GM12878 (cell line): ENCODE measurements at regions not wholly inside any gene's neighbourhood (a gene's known extent, or its start where the extent isn't known, plus 50 kb on each side); places are given as distances from the start of the nearest gene placed in this dataset.

ENCODE experiments used
- ATAC-seq: fragments of 200-7000 bp; cut with Tn5 transposase; 3 replicates; pipeline ENCODE4 v1.9.1; 2020; ENCODE audit warnings: mild to moderate bottlenecking, moderate library complexity
- BruUV-seq: library from RNA; stranded (reverse); fragments of 400-500 nt; replicated peaks from 2 replicates; lab custom pipeline; 2021; lab: Mats Ljungman, UMichigan
- CTCF ChIA-PET: fragments of 300-600 bp; sonication (Branson Sonifier 250); formaldehyde crosslinking; extraction: SDS; loops from one replicate; lab custom pipeline; 2021; ENCODE audit warnings: inconsistent platforms; lab: Yijun Ruan, JAX
- POLR2A ChIA-PET: fragments of 350-600 bp; formaldehyde crosslinking; extraction: SDS; loops from one replicate; lab custom pipeline; 2021; ENCODE audit warnings: inconsistent platforms; lab: Charles Lee
- RAD21 ChIA-PET: fragments of 300-600 bp; sonication (Branson Sonifier 250); formaldehyde crosslinking; loops from one replicate; lab custom pipeline; 2023; ENCODE audit warnings: antibody characterized with exemption; ENCODE audit not compliant: unreplicated experiment; lab: Charles Lee
- SMC1A ChIA-PET: fragments of 300-600 bp; sonication (Branson Sonifier 250); formaldehyde crosslinking; loops from one replicate; lab custom pipeline; 2023; ENCODE audit not compliant: unreplicated experiment, uncharacterized antibody; lab: Charles Lee
- DNase-seq: peaks from one replicate; pipeline ENCODE4 v3.0.0-alpha.2; 2011; ENCODE audit warnings: low read depth, low spot score
- FAIRE-seq: peaks from 3 replicates; lab custom pipeline; 2011; peaks lifted over from hg19 to GRCh38; lab: Jason Lieb, UNC
- H2AFZ ChIP-seq: 2 replicates; pipeline ENCODE4 v1.6.0; 2011; ENCODE audit warnings: low read depth, low read length, control low read depth; ENCODE audit not compliant: control insufficient read depth
- H3K27ac ChIP-seq: 2 replicates; pipeline ENCODE4 v1.5.1; 2011; ENCODE audit warnings: control low read depth; ENCODE audit not compliant: control insufficient read depth, insufficient read depth
- H3K27me3 ChIP-seq, 2 experiments: replicated peaks in 1 of 2; 2 replicates each; pipeline versions ENCODE4 v1.6.0 to v1.6.1; 2011; ENCODE audit warnings: low read length in 1 of 2; ENCODE audit not compliant: control insufficient read depth in 2 of 2, insufficient read depth in 2 of 2
- H3K36me3 ChIP-seq, 2 experiments: 2 replicates each; pipeline ENCODE4 v1.5.1; 2011; ENCODE audit warnings: low read length in 1 of 2; ENCODE audit not compliant: control insufficient read depth in 2 of 2, insufficient read depth in 2 of 2
- H3K4me1 ChIP-seq: 2 replicates; pipeline ENCODE4 v1.6.1; 2011; ENCODE audit warnings: mild to moderate bottlenecking, low read length, moderate library complexity, mixed read lengths; ENCODE audit not compliant: control insufficient read depth, insufficient read depth
- H3K4me2 ChIP-seq: 2 replicates; pipeline ENCODE4 v1.6.0; 2011; ENCODE audit warnings: control low read depth; ENCODE audit not compliant: control insufficient read depth, insufficient read depth
- H3K4me3 ChIP-seq: fragments of 200-600 bp; sonication (generic); 2 replicates; pipeline ENCODE4 v1.5.1; 2016
- H3K79me2 ChIP-seq: 2 replicates; pipeline ENCODE4 v1.6.0; 2011; ENCODE audit warnings: low read length; ENCODE audit not compliant: control insufficient read depth, insufficient read depth
- H3K9ac ChIP-seq: 2 replicates; pipeline ENCODE4 v1.8.0; 2011; ENCODE audit warnings: low read length, control low read depth, mixed read lengths; ENCODE audit not compliant: control insufficient read depth, insufficient read depth
- H3K9me3 ChIP-seq: replicated peaks from 3 replicates; pipeline ENCODE4 v1.5.1; 2011; ENCODE audit warnings: mild to moderate bottlenecking, low read length; ENCODE audit not compliant: control insufficient read depth, insufficient read depth
- H4K20me1 ChIP-seq: 2 replicates; pipeline ENCODE4 v1.6.0; 2011; ENCODE audit not compliant: control insufficient read depth, insufficient read depth
- ASH2L ChIP-seq: fragments of 300-600, 200-600 bp; sonication (generic); IDR thresholded peaks from 2 replicates; pipeline ENCODE4 v1.6.1; 2017; ENCODE audit warnings: low read depth, mild to moderate bottlenecking, borderline replicate concordance
- BACH1 ChIP-seq: fragments of 450-650 bp; IDR thresholded peaks from 2 replicates; pipeline ENCODE4 v1.6.1; 2017; ENCODE audit warnings: mild to moderate bottlenecking, borderline replicate concordance
- BMI1 ChIP-seq: fragments of 450-650 bp; IDR thresholded peaks from 2 replicates; pipeline ENCODE4 v1.6.1; 2016; ENCODE audit warnings: mild to moderate bottlenecking, moderate library complexity, borderline replicate concordance
- CBFB ChIP-seq: IDR thresholded peaks from 2 replicates; pipeline ENCODE4 v1.6.1; 2016; ENCODE audit warnings: antibody characterized with exemption, low read depth
- CBX3 ChIP-seq: fragments of 200-600 bp; sonication (generic); IDR thresholded peaks from 2 replicates; pipeline ENCODE4 v1.6.1; 2016; ENCODE audit warnings: low read depth, borderline replicate concordance
- CHD1 ChIP-seq: IDR thresholded peaks from 2 replicates; pipeline ENCODE4 v1.6.1; 2012; ENCODE audit warnings: low read depth, low read length, improper control_type of control experiment
- EP300 ChIP-seq, 2 experiments: fragments of 150-350 bp in 1 of 2; IDR thresholded peaks; 2 replicates each; pipeline ENCODE4 v1.6.1; 2011 to 2012; ENCODE audit warnings: low read depth in 2 of 2, low read length in 2 of 2, borderline replicate concordance in 1 of 2, improper control_type of control experiment in 1 of 2, inconsistent platforms in 1 of 2; ENCODE audit not compliant: control insufficient read depth in 1 of 2
- EZH2 ChIP-seq: IDR thresholded peaks from 2 replicates; pipeline ENCODE4 v1.6.1; 2012; ENCODE audit warnings: low read depth, mild to moderate bottlenecking, control low read depth, inconsistent platforms, low read length, borderline replicate concordance; ENCODE audit not compliant: control insufficient read depth
- KLF5 ChIP-seq: fragments of 450-650 bp; IDR thresholded peaks from 2 replicates; pipeline ENCODE4 v1.6.1; 2014; ENCODE audit warnings: mild to moderate bottlenecking; ENCODE audit not compliant: partially characterized antibody
- NBN ChIP-seq: fragments of 450-650 bp; IDR thresholded peaks from 2 replicates; pipeline ENCODE4 v1.6.1; 2016
- PAX5 ChIP-seq: IDR thresholded peaks from 2 replicates; pipeline ENCODE4 v1.6.1; 2011; ENCODE audit warnings: low read depth, low read length, borderline replicate concordance
- PML ChIP-seq: IDR thresholded peaks from 2 replicates; pipeline ENCODE4 v1.6.1; 2012; ENCODE audit warnings: low read length, inconsistent platforms
- RFX5 ChIP-seq: IDR thresholded peaks from 2 replicates; pipeline ENCODE4 v1.6.1; 2011; ENCODE audit warnings: low read depth, low read length, improper control_type of control experiment
- SMAD1 ChIP-seq: fragments of 450-650 bp; IDR thresholded peaks from 2 replicates; pipeline ENCODE4 v1.6.1; 2018; ENCODE audit warnings: mild to moderate bottlenecking, low read depth; ENCODE audit not compliant: partially characterized antibody
- TARDBP ChIP-seq: IDR thresholded peaks from 2 replicates; pipeline ENCODE4 v1.6.1; 2016; ENCODE audit warnings: borderline replicate concordance
- TCF3 ChIP-seq: IDR thresholded peaks from 2 replicates; pipeline ENCODE4 v1.6.1; 2012; ENCODE audit warnings: low read depth, mild to moderate bottlenecking, low read length, borderline replicate concordance; ENCODE audit not compliant: insufficient read depth
- YBX1 ChIP-seq: fragments of 450-650 bp; IDR thresholded peaks from 2 replicates; pipeline ENCODE4 v1.6.1; 2016; ENCODE audit warnings: antibody characterized with exemption
- ZNF274 ChIP-seq: IDR thresholded peaks from one replicate; pipeline ENCODE4 v1.8.0; 2011; ENCODE audit not compliant: insufficient read length, insufficient read depth
- WGBS: methylation state at CpG from one replicate; pipeline ENCODE4 v1.1.6; 2016; ENCODE audit warnings: low lambda C conversion rate; ENCODE audit not compliant: insufficient replicate concordance, insufficient coverage; ENCODE audit errors: missing lambda C conversion rate; 5-methylcytosine and 5-hydroxymethylcytosine counted together
- in situ Hi-C: fragments of 300-500 bp; cut with MboI; formaldehyde crosslinking; loops from 9 replicates; pipeline ENCODE4 v1.14.3; 2018; ENCODE audit warnings: mixed read lengths
- intact Hi-C: fragments of 100-400 bp; cut with micrococcal nuclease; formaldehyde crosslinking; loops from one replicate; pipeline ENCODE4 v1.14.2; 2022; ENCODE audit not compliant: unreplicated experiment
- TF ChIP-seq, protein P1 (sequence below), 3 experiments: IDR thresholded peaks in 2 of 3; conservative IDR thresholded peaks in 1 of 3; 2 replicates each; pipeline ENCODE4 v1.5.1; 2011; ENCODE audit warnings: low read depth in 3 of 3, low read length in 3 of 3, mild to moderate bottlenecking in 3 of 3, control low read depth in 2 of 3, moderate library complexity in 2 of 3, inconsistent platforms in 1 of 3, mixed read lengths in 1 of 3; ENCODE audit not compliant: control insufficient read depth in 2 of 3, insufficient read depth in 1 of 3; ENCODE audit errors: extremely low read depth in 1 of 3

- DNase-seq (no peak), ATAC-seq (no peak), FAIRE-seq (no peak)
- ChIA-PET CTCF (no interaction called here), SMC1A (no interaction called here), POLR2A (no interaction called here), RAD21 (no interaction called here)
- Histone ChIP-seq H3K79me2 (no peaks in the 10 kb centered on the region), H3K27me3 (no peaks in the 10 kb centered on the region; a peak in 1 of 4 replicates), H3K36me3 (no peaks in the 10 kb centered on the region), H4K20me1 (no peaks in the 10 kb centered on the region), H3K4me3 (no peak overlapping the region), H3K9me3 (no peaks in the 10 kb centered on the region), H2AFZ (no peak overlapping the region), H3K4me1 (no peaks in the 10 kb centered on the region), H3K27ac (no peak overlapping the region), H3K4me2 (no peak overlapping the region), H3K9ac (no peak overlapping the region)
- intact Hi-C loops = no loop called here
- 62% methylated on average over 6 of the region's 6 CpGs for WGBS
- TF ChIP-seq BACH1 (no peak), RFX5 (no peak), ASH2L (no peak), CBX3 (no peak), YBX1 (no peak), KLF5 (no peak), TARDBP (no peak), ZNF274 (no peak), BMI1 (no peak), PAX5 (no peak), PML (no peak), CBFB (no peak), NBN (no peak), SMAD1 (no peak), EP300 (IDR thresholded peaks at IDR 0.05; ENCODE audit: borderline replicate concordance in 1 of 2, control insufficient read depth in 1 of 2, low read depth in 2 of 2, low read length in 2 of 2) (no peak), EZH2 (no peak), CHD1 (no peak), TCF3 (no peak)
- TF ChIP-seq, protein P1, sequence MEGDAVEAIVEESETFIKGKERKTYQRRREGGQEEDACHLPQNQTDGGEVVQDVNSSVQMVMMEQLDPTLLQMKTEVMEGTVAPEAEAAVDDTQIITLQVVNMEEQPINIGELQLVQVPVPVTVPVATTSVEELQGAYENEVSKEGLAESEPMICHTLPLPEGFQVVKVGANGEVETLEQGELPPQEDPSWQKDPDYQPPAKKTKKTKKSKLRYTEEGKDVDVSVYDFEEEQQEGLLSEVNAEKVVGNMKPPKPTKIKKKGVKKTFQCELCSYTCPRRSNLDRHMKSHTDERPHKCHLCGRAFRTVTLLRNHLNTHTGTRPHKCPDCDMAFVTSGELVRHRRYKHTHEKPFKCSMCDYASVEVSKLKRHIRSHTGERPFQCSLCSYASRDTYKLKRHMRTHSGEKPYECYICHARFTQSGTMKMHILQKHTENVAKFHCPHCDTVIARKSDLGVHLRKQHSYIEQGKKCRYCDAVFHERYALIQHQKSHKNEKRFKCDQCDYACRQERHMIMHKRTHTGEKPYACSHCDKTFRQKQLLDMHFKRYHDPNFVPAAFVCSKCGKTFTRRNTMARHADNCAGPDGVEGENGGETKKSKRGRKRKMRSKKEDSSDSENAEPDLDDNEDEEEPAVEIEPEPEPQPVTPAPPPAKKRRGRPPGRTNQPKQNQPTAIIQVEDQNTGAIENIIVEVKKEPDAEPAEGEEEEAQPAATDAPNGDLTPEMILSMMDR (IDR thresholded peaks at IDR 0.05 in 2 of 3, conservative IDR thresholded peaks at IDR 0.05 in 1 of 3; ENCODE audit: control insufficient read depth in 2 of 3, extremely low read depth in 1 of 3, insufficient read depth in 1 of 3, low read depth in 3 of 3, low read length in 3 of 3) = no peak
- BruUV-seq = no TSS peak
- in situ Hi-C loops = no loop called here
Observed at GRCh38 chr21:35382696-35383095, 333.6 kb upstream of the RUNX1 start.
